GM13977 (cell line): ENCODE measurements at regions not wholly inside any gene's neighbourhood (a gene's known extent, or its start where the extent isn't known, plus 50 kb on each side); places are given as distances from the start of the nearest gene placed in this dataset.

Experiments used
- DNase-seq: peaks from one replicate; pipeline ENCODE4 v3.0.0; 2012; ENCODE audit warnings: low spot score
- in situ Hi-C: fragments of 300-500 bp; cut with MboI; formaldehyde crosslinking; loops from one replicate; pipeline ENCODE4 v1.12.0; 2022; ENCODE audit warnings: low sequenced_read_pairs, low pct_unique_long_range_greater_than_20kb, mixed read lengths, inconsistent platforms; ENCODE audit not compliant: unreplicated experiment
- TF ChIP-seq, protein P1 (sequence below): IDR thresholded peaks from 2 replicates; pipeline ENCODE4 v1.5.1; 2012; ENCODE audit warnings: mild to moderate bottlenecking, control low read depth; ENCODE audit not compliant: insufficient read depth; ENCODE audit errors: extremely low read depth, missing control alignments

DNA sequence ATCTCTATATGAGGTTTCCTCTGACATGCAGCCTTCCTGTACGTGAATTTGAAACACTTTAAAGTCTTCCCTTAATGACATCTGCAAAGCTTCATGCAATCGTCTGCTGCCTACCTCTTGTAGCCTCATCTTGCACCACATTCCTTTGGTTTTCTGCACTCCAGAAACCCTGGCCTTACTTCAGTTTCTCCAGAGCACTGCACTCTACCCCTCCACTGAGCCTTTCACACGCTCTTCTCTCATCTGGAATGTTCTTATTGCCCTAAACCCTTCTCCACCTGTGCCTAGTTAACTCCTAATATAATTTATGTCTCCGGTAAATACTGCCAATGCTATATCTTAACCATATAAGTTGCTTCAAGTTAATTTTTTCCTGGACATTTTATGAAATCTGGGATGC is 168.8 kb upstream of the SLC27A6 start:
- in situ Hi-C loops: no loop called here
- TF ChIP-seq, protein P1, sequence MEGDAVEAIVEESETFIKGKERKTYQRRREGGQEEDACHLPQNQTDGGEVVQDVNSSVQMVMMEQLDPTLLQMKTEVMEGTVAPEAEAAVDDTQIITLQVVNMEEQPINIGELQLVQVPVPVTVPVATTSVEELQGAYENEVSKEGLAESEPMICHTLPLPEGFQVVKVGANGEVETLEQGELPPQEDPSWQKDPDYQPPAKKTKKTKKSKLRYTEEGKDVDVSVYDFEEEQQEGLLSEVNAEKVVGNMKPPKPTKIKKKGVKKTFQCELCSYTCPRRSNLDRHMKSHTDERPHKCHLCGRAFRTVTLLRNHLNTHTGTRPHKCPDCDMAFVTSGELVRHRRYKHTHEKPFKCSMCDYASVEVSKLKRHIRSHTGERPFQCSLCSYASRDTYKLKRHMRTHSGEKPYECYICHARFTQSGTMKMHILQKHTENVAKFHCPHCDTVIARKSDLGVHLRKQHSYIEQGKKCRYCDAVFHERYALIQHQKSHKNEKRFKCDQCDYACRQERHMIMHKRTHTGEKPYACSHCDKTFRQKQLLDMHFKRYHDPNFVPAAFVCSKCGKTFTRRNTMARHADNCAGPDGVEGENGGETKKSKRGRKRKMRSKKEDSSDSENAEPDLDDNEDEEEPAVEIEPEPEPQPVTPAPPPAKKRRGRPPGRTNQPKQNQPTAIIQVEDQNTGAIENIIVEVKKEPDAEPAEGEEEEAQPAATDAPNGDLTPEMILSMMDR: no peak
- DNase-seq: no peak

DNA sequence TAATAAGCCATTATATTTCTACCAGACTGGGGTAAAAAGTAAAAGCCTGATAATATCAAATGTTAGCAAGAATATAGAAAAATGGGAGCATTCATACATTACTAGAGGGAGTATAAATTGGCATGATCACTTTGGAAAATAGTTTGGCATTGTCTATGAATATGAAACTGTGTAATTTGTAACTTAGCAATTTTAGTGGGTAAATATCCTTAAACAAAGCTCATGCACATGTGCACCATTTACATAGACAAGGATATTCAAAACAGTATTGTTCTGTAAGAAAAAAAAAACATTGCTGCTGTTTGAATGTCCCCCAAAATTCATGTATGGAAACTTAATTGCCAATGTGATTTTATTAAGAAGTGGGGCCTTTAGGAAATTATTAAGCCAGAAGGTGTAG is 166.4 kb upstream of the SLC27A6 start:
- in situ Hi-C loops: no loop called here
- no peak for DNase-seq

DNA sequence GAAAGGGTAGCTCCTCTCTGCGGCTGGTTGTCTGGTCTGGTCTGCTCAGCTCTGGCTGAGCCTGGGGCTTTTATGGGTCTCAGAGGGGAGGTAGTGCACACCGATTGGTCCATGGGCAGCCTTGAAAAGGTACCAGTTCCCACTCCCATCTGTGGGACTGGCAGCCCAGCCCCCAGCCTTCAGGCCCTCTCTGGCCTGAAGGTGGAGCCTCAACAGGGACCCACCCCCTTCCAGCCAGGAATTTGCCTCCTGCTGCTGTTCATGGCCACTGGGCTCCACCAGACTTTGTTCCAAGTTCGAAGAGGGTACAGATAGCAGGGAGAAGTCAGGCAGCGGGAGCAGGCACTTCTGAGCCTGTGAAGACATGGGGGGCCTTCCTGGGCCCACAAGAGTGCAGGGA is 165.3 kb upstream of the SLC27A6 start:
- TF ChIP-seq, protein P1: no peak
- DNase-seq: no peak
- in situ Hi-C loops: no loop called here

More for the DNA sequence above, 166.4 kb upstream of the SLC27A6 start:
- TF ChIP-seq, protein P1: no peak

DNA sequence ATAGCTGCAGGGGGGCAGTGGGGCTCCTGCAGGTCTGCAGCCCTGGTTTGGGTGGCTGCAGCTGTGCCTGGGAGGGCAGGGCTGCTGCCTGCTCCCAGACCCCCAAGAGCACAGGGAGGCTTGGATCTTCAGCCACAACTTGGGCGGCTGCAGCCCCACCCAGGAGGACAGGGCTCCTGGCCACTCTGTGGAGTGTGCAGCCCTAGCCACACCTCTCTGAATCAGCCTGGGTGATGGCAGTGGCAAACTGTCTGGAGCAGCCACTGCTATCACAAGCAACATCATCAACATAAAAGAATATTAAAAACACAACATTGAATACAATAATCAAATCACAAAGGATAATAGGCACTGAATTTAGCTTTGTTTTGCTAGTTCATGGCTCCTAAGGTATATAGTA is 164.9 kb upstream of the SLC27A6 start:
- in situ Hi-C loops: no loop called here
- TF ChIP-seq, protein P1: no peak
- no peak for DNase-seq

DNA sequence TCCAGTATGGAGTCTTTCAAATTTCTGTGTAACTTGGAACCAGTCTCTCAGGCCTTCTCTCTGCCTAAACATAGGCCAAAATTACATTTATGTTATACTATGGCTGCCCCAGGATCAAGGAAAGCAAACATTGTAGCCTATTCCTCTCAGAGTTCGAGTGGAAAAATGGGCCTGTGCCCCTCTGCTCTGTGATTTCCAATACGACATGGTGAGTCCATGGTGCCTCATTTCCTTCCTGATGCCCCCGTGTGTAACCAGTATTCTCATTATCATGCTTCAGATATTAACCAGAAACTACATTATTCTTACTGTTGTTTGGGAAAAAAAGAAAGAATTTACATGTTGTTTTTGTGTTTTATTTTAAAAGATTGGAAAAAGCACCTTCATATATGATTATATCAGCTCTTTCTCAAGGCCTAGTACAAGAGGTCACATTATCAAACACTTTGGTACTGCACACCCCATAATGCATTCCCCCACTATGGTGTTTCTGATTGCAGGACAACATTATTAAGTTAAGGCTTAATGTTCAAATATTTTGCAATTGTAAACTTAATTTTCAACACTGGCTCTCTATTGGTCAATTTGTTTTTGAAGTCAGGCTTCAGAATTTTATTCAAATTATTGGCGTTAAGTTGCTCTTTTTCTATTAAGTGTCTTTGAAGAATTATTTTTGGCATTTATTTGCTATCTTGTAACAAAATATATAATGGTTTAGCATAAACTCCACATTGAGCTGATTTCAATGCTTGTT is 151.8 kb upstream of the SLC27A6 start:
- in situ Hi-C loops: no loop called here
- TF ChIP-seq, protein P1: no peak
- DNase-seq: no peak

DNA sequence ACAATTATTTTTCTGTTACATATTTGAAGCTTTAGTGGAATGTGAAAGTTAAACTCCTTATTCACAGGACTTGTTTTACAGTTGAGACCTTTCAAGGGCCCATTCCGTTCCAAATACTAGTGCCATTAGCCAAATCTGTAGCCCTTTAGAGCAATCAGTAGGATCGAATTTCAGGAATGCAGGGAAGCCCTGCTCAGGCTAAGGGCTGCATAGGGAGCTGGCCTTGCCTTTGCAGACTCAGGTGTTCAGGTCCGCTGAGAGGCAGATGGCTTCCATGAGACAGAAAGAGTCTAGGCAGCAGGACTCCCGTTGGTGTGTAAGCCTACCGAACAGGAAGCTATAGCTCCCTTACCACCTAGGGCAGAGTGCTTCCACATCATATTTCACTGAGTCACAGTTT is 150.1 kb upstream of the SLC27A6 start:
- in situ Hi-C loops: no loop called here
- TF ChIP-seq, protein P1: no peak
- DNase-seq: no peak

DNA sequence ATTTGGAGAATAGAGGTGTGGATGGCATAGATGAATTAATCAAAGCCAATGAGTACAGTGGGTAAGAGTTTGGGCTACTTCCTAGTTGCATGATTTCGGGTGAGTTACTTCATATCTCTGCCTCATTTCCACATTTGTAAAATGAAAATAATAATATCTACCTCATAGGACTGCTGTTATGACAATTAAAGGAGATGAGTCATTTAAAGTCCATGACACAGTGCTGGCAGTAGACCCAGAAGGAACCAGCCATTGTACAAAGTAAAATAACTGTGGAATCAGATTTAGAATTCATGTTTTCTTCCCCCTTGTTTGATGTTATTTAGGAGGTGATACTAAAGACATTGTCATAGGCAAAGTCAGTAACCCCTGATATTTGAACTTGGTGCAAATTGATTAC is 139.5 kb upstream of the SLC27A6 start:
- no peak for DNase-seq
- in situ Hi-C loops: loop anchor here (25.0 kb wide), 1 partner anchor 614 kb away; no protein-coding TSS in a partner anchor
- TF ChIP-seq, protein P1: no peak
